ENCODE measurements at regions not wholly inside any gene's neighbourhood (a gene's known extent, or its start where the extent isn't known, plus 50 kb on each side); places are given as distances from the start of the nearest gene placed in this dataset.
"Not testable (repeated sequence)": the region's sequence is repeated elsewhere in the genome, so short reads cannot be mapped to it uniquely, and the experiment has no call there.

GRCh38 chr7:82506208-82506607 is 62.6 kb upstream of the CACNA2D1 start:
- Histone ChIP-seq H3K9me2 (replicated peaks; ENCODE audit: low read depth, low read length) (no peaks in the 10 kb centered on the region), H4K20me1 (ENCODE audit: insufficient read depth, low read length, poor library complexity, severe bottlenecking) (no peaks in the 10 kb centered on the region), H3K79me2 (ENCODE audit: insufficient read depth, low read length) (no peaks in the 10 kb centered on the region), H3F3A (ENCODE audit: low read depth) (no peaks in the 10 kb centered on the region), H3K36me3 (ENCODE audit: insufficient read depth, low read length) (no peaks in the 10 kb centered on the region), H2AFZ (ENCODE audit: low read length) (no peak overlapping the region), H3K9me3 (ENCODE audit: insufficient read depth, low read depth, low read length) (no peaks in the 10 kb centered on the region), H3K4me3 (ENCODE audit: low read length, poor library complexity, severe bottlenecking) (no peak overlapping the region), H3K4me1 (ENCODE audit: insufficient read depth, low read length, poor library complexity, severe bottlenecking) (no peaks in the 10 kb centered on the region), H3K9ac (ENCODE audit: low read depth, low read length, poor library complexity, severe bottlenecking) (no peak overlapping the region), H3K4me2 (ENCODE audit: low read depth, low read length, poor library complexity, severe bottlenecking) (no peak overlapping the region), H3K27me3 (ENCODE audit: insufficient read depth, low read length, poor library complexity, severe bottlenecking) (no peaks in the 10 kb centered on the region)
- TF ChIP-seq EZH2phosphoT487 (IDR thresholded peaks at IDR 0.05; ENCODE audit: borderline replicate concordance), result no peak
- no peak for TF ChIP-seq CTCF (conservative IDR thresholded peaks at IDR 0.05; ENCODE audit: low read length)

DNA sequence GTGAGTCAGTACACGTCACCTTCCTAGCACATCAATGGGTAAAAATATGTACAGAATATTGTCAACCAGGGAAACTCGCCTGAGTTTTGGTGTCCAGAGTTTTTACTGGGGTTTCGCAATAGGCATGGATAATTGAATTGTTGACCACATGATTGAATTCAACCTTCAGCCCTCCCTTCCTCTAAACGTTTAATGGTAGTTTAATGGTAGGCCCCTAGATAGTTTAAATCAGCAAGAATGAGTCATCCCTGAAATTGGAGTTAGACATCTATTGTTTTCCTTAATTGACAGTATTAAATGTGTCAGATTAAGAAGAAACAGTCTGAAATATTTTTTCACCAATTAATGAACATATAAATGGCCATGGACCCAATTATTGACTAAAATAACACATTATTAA is 57.8 kb upstream of the CACNA2D1 start:
- H3K36me3 ChIP-seq (ENCODE audit: insufficient read depth, low read length), result no peaks in the 10 kb centered on the region
- no peak overlapping the region for H3K4me3 ChIP-seq (ENCODE audit: low read length, poor library complexity, severe bottlenecking)
- H3K9ac ChIP-seq (ENCODE audit: low read depth, low read length, poor library complexity, severe bottlenecking), result no peak overlapping the region
- H4K20me1 ChIP-seq (ENCODE audit: insufficient read depth, low read length, poor library complexity, severe bottlenecking), result no peaks in the 10 kb centered on the region
- H3K4me1 ChIP-seq (ENCODE audit: insufficient read depth, low read length, poor library complexity, severe bottlenecking), result no peaks in the 10 kb centered on the region
- H3K79me2 ChIP-seq (ENCODE audit: insufficient read depth, low read length), result no peaks in the 10 kb centered on the region
- H3K27me3 ChIP-seq (ENCODE audit: insufficient read depth, low read length, poor library complexity, severe bottlenecking), result no peaks in the 10 kb centered on the region
- H3F3A ChIP-seq (ENCODE audit: low read depth), result no peaks in the 10 kb centered on the region
- H3K9me3 ChIP-seq (ENCODE audit: insufficient read depth, low read depth, low read length), result no peaks in the 10 kb centered on the region
- TF ChIP-seq CTCF (conservative IDR thresholded peaks at IDR 0.05; ENCODE audit: low read length) (no peak), EZH2phosphoT487 (IDR thresholded peaks at IDR 0.05; ENCODE audit: borderline replicate concordance) (no peak)
- no peak overlapping the region for H3K4me2 ChIP-seq (ENCODE audit: low read depth, low read length, poor library complexity, severe bottlenecking)
- no peaks in the 10 kb centered on the region for H3K9me2 ChIP-seq (replicated peaks; ENCODE audit: low read depth, low read length)
- no peak overlapping the region for H2AFZ ChIP-seq (ENCODE audit: low read length)

GRCh38 chr7:82499546-82499945 is 56.0 kb upstream of the CACNA2D1 start:
- H3K4me1 ChIP-seq (ENCODE audit: insufficient read depth, low read length, poor library complexity, severe bottlenecking); H3K36me3 ChIP-seq (ENCODE audit: insufficient read depth, low read length); H3F3A ChIP-seq (ENCODE audit: low read depth); H3K9me3 ChIP-seq (ENCODE audit: insufficient read depth, low read depth, low read length); H2AFZ ChIP-seq (ENCODE audit: low read length); H3K9ac ChIP-seq (ENCODE audit: low read depth, low read length, poor library complexity, severe bottlenecking); H3K4me3 ChIP-seq (ENCODE audit: low read length, poor library complexity, severe bottlenecking); H3K79me2 ChIP-seq (ENCODE audit: insufficient read depth, low read length); H4K20me1 ChIP-seq (ENCODE audit: insufficient read depth, low read length, poor library complexity, severe bottlenecking); H3K27me3 ChIP-seq (ENCODE audit: insufficient read depth, low read length, poor library complexity, severe bottlenecking); H3K4me2 ChIP-seq (ENCODE audit: low read depth, low read length, poor library complexity, severe bottlenecking); H3K9me2 ChIP-seq (replicated peaks; ENCODE audit: low read depth, low read length): not testable (repeated sequence)

DNA sequence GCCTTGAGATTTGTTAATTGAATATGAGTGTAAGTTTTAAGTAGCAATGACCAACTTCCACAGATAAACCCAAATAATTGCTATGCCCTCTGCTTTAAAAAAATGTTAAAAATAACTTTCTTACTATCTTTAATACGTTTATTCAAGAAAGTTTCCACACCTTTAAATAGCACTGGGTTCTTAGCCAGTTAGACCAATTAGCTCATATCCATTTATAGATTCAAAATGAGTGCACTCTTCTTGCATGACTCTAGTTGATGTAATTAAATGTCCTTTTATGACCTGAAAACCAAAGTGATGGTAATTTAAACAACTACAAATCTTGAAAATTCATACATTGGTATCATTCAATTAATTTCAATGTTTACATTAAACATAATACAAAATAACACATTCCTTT is 50.8 kb upstream of the CACNA2D1 start:
- Histone ChIP-seq H3K9ac (ENCODE audit: low read depth, low read length, poor library complexity, severe bottlenecking) (no peak overlapping the region), H3K9me2 (replicated peaks; ENCODE audit: low read depth, low read length) (no peaks in the 10 kb centered on the region), H4K20me1 (ENCODE audit: insufficient read depth, low read length, poor library complexity, severe bottlenecking) (no peaks in the 10 kb centered on the region), H3K9me3 (ENCODE audit: insufficient read depth, low read depth, low read length) (no peaks in the 10 kb centered on the region), H3K79me2 (ENCODE audit: insufficient read depth, low read length) (no peaks in the 10 kb centered on the region), H3F3A (ENCODE audit: low read depth) (no peaks in the 10 kb centered on the region), H3K4me1 (ENCODE audit: insufficient read depth, low read length, poor library complexity, severe bottlenecking) (no peaks in the 10 kb centered on the region), H2AFZ (ENCODE audit: low read length) (no peak overlapping the region), H3K27me3 (ENCODE audit: insufficient read depth, low read length, poor library complexity, severe bottlenecking) (no peaks in the 10 kb centered on the region), H3K36me3 (ENCODE audit: insufficient read depth, low read length) (no peaks in the 10 kb centered on the region), H3K4me2 (ENCODE audit: low read depth, low read length, poor library complexity, severe bottlenecking) (no peak overlapping the region), H3K4me3 (ENCODE audit: low read length, poor library complexity, severe bottlenecking) (no peak overlapping the region)
- no peak for TF ChIP-seq EZH2phosphoT487 (IDR thresholded peaks at IDR 0.05; ENCODE audit: borderline replicate concordance)
- no peak for TF ChIP-seq CTCF (conservative IDR thresholded peaks at IDR 0.05; ENCODE audit: low read length)
